ENCODE measurements at regions not wholly inside any gene's neighbourhood (a gene's known extent, or its start where the extent isn't known, plus 50 kb on each side); places are given as distances from the start of the nearest gene placed in this dataset.

- TF ChIP-seq ZNF274 (IDR thresholded peaks at IDR 0.05; ENCODE audit: low read depth, low read length), result no peak
- TF ChIP-seq YY1 (IDR thresholded peaks at IDR 0.05; ENCODE audit: insufficient read depth, insufficient read length), result no peak
Observed at GRCh38 chr11:45071232-45071631, 75.2 kb upstream of the PRDM11 start.
